Panc1 (cell line): ENCODE measurements at regions not wholly inside any gene's neighbourhood (a gene's known extent, or its start where the extent isn't known, plus 50 kb on each side); places are given as distances from the start of the nearest gene placed in this dataset.

Experiments used
- ATAC-seq: fragments of 200-7000 bp; cut with Tn5 transposase; 2 replicates; pipeline ENCODE4 v1.9.1; 2020; ENCODE audit warnings: mild to moderate bottlenecking, moderate library complexity
- BruUV-seq: library from RNA; stranded (reverse); fragments of 400-500 nt; replicated peaks from 2 replicates; lab custom pipeline; 2021; lab: Mats Ljungman, UMichigan
- CTCF ChIA-PET: fragments of 300-600 bp; sonication (Branson Sonifier 250); formaldehyde crosslinking; loops from one replicate; lab custom pipeline; 2022; ENCODE audit warnings: antibody characterized with exemption; lab: Charles Lee
- POLR2A ChIA-PET: fragments of 300-600 bp; sonication (Branson Sonifier 250); formaldehyde crosslinking; loops from one replicate; lab custom pipeline; 2022; ENCODE audit warnings: antibody characterized with exemption; lab: Charles Lee
- DNase-seq: peaks from one replicate; pipeline ENCODE4 v3.0.0-alpha.2; 2010; ENCODE audit warnings: low read depth, low spot score
- H3K27ac ChIP-seq: 2 replicates; pipeline ENCODE4 v1.5.1; 2011; ENCODE audit warnings: mild to moderate bottlenecking, low read length, inconsistent platforms
- H3K27me3 ChIP-seq: fragments of 200-500 bp; sonication (Bioruptor generic); 2 replicates; pipeline ENCODE4 v1.6.0; 2014; ENCODE audit warnings: low read length, inconsistent platforms; ENCODE audit not compliant: control insufficient read depth, insufficient read depth
- H3K36me3 ChIP-seq: fragments of 200-500 bp; sonication (Bioruptor generic); 2 replicates; pipeline ENCODE4 v1.5.1; 2014; ENCODE audit warnings: inconsistent platforms, mild to moderate bottlenecking, low read length, moderate library complexity; ENCODE audit not compliant: control insufficient read depth, insufficient read depth
- H3K4me1 ChIP-seq: 2 replicates; pipeline ENCODE4 v1.5.1; 2011; ENCODE audit warnings: inconsistent platforms, mild to moderate bottlenecking, low read length, moderate library complexity; ENCODE audit not compliant: control insufficient read depth, insufficient read depth
- H3K4me3 ChIP-seq, 2 experiments: 2 replicates each; pipeline ENCODE4 v1.5.1; 2011 to 2012; ENCODE audit warnings: low read depth in 2 of 2, low read length in 2 of 2, mild to moderate bottlenecking in 2 of 2, inconsistent platforms in 1 of 2, moderate library complexity in 1 of 2
- H3K9me3 ChIP-seq: fragments of 200-500 bp; sonication (Bioruptor generic); 2 replicates; pipeline ENCODE4 v1.5.1; 2014; ENCODE audit warnings: low read depth, mild to moderate bottlenecking, inconsistent platforms, low read length, moderate library complexity; ENCODE audit not compliant: control insufficient read depth, insufficient read depth
- CTCF ChIP-seq: fragments of 450-650 bp; IDR thresholded peaks from 2 replicates; pipeline ENCODE4 v1.5.1; 2017; ENCODE audit warnings: mild to moderate bottlenecking
- POLR2AphosphoS5 ChIP-seq: IDR thresholded peaks from 2 replicates; pipeline ENCODE4 v1.6.1; 2012; ENCODE audit warnings: mild to moderate bottlenecking, low read depth, low read length, moderate library complexity
- REST ChIP-seq, 2 experiments: IDR thresholded peaks; 2 replicates each; pipeline ENCODE4 v1.6.1; 2011 to 2012; ENCODE audit warnings: low read depth in 2 of 2, control low read depth in 1 of 2, low read length in 1 of 2, mild to moderate bottlenecking in 1 of 2, moderate library complexity in 1 of 2; ENCODE audit not compliant: insufficient read depth in 1 of 2
- SIN3A ChIP-seq: IDR thresholded peaks from 2 replicates; pipeline ENCODE4 v1.6.1; 2012; ENCODE audit warnings: low read depth, mild to moderate bottlenecking, low read length, moderate library complexity, borderline replicate concordance; ENCODE audit not compliant: insufficient read depth
- TCF7L2 ChIP-seq: IDR thresholded peaks from 2 replicates; pipeline ENCODE4 v1.6.1; 2011; ENCODE audit warnings: mild to moderate bottlenecking, low read depth, low read length, inconsistent platforms
- in situ Hi-C: cut with HindIII; loops from 2 replicates; pipeline ENCODE4 v1.10.0; 2016; ENCODE audit warnings: low sequenced_read_pairs, low pct_unique_long_range_greater_than_20kb
- intact Hi-C: fragments of 100-400 bp; cut with micrococcal nuclease; formaldehyde crosslinking; loops from one replicate; pipeline ENCODE4 v1.10.0; 2022; ENCODE audit not compliant: unreplicated experiment

GRCh38 chr1:82697965-82698364 is 897.2 kb downstream of the ADGRL2 start:
- POLR2A ChIA-PET: no interaction called here
- CTCF ChIA-PET: interaction anchor here (0.6 kb wide), 1 partner anchor 344 kb away, joined by 3 read pairs; no protein-coding TSS in a partner anchor
- intact Hi-C loops: no loop called here

GRCh38 chr1:82695443-82695842 is 894.7 kb downstream of the ADGRL2 start:
- peaks cover 8% of the 10 kb centered on the region for H3K9me3 ChIP-seq
- in situ Hi-C loops (no loop called here), intact Hi-C loops (no loop called here)
- H3K27me3 ChIP-seq: no peaks in the 10 kb centered on the region
- H3K4me3 ChIP-seq: no peak overlapping the region
- no peak overlapping the region for H3K27ac ChIP-seq
- DNase-seq (no peak), ATAC-seq (no peak)
- H3K4me1 ChIP-seq: no peaks in the 10 kb centered on the region
- ChIA-PET POLR2A (interaction anchor here (0.6 kb wide), 1 partner anchor 109 kb away, joined by 3 read pairs; no protein-coding TSS in a partner anchor), CTCF (no interaction called here)
- BruUV-seq: no TSS peak
- TF ChIP-seq REST (IDR thresholded peaks at IDR 0.05; ENCODE audit: insufficient read depth in 1 of 2, low read depth in 2 of 2, low read length in 1 of 2) (no peak), CTCF (no peak), TCF7L2 (no peak), POLR2AphosphoS5 (no peak), SIN3A (no peak)
- no peaks in the 10 kb centered on the region for H3K36me3 ChIP-seq

More at GRCh38 chr1:82697965-82698364, 897.2 kb downstream of the ADGRL2 start:
- BruUV-seq: no TSS peak
- Histone ChIP-seq H3K36me3 (no peaks in the 10 kb centered on the region), H3K9me3 (no peaks in the 10 kb centered on the region; the same call in 1 of the 2 replicates), H3K27me3 (no peaks in the 10 kb centered on the region), H3K4me3 (no peak overlapping the region), H3K4me1 (no peaks in the 10 kb centered on the region), H3K27ac (no peak overlapping the region)
- in situ Hi-C loops: no loop called here
- TF ChIP-seq POLR2AphosphoS5 (no peak), CTCF (no peak), REST (IDR thresholded peaks at IDR 0.05; ENCODE audit: insufficient read depth in 1 of 2, low read depth in 2 of 2, low read length in 1 of 2) (no peak), TCF7L2 (no peak), SIN3A (no peak)
- ATAC-seq (no peak), DNase-seq (no peak)
